DOHH2 (cell line): ENCODE measurements at regions not wholly inside any gene's neighbourhood (a gene's known extent, or its start where the extent isn't known, plus 50 kb on each side); places are given as distances from the start of the nearest gene placed in this dataset.

Experiments
- H3F3A ChIP-seq: fragments of 200-600 bp; sonication (generic), shearing (Covaris generic); 2 replicates; pipeline ENCODE4 v1.6.0; 2016; ENCODE audit warnings: antibody characterized with exemption, mild to moderate bottlenecking; ENCODE audit not compliant: control insufficient read depth, insufficient read depth
- H3K27ac ChIP-seq: fragments of 200-600 bp; sonication (generic); 2 replicates; pipeline ENCODE4 v1.5.1; 2014; ENCODE audit warnings: low read depth, mild to moderate bottlenecking, low read length, moderate library complexity
- H3K27me3 ChIP-seq: fragments of 200-600 bp; sonication (generic); 2 replicates; pipeline ENCODE4 v1.6.1; 2014; ENCODE audit warnings: mild to moderate bottlenecking, low read length, mixed read lengths; ENCODE audit not compliant: control insufficient read depth
- H3K36me3 ChIP-seq: fragments of 200-600 bp; sonication (generic); 2 replicates; pipeline ENCODE4 v1.6.1; 2014; ENCODE audit warnings: mild to moderate bottlenecking, low read length, moderate library complexity, mixed read lengths; ENCODE audit not compliant: control insufficient read depth
- H3K4me1 ChIP-seq: fragments of 200-600 bp; sonication (generic); 2 replicates; pipeline ENCODE4 v1.6.1; 2014; ENCODE audit warnings: mild to moderate bottlenecking, low read length, mixed read lengths; ENCODE audit not compliant: control insufficient read depth
- H3K4me2 ChIP-seq: fragments of 200-600 bp; sonication (generic); 2 replicates; pipeline ENCODE4 v1.6.0; 2014; ENCODE audit warnings: mild to moderate bottlenecking, low read length, moderate library complexity
- H3K4me3 ChIP-seq: fragments of 200-600 bp; sonication (generic); 2 replicates; pipeline ENCODE4 v1.5.1; 2014; ENCODE audit warnings: mild to moderate bottlenecking, low read length, mixed read lengths
- H3K79me2 ChIP-seq: fragments of 200-600 bp; sonication (generic); 2 replicates; pipeline ENCODE4 v1.6.1; 2014; ENCODE audit warnings: mild to moderate bottlenecking, low read length, mixed read lengths; ENCODE audit not compliant: control insufficient read depth
- H3K9me2 ChIP-seq: fragments of 200-600 bp; sonication (generic); replicated peaks from 2 replicates; pipeline ENCODE4 v1.6.1; 2014; ENCODE audit warnings: mild to moderate bottlenecking, low read length, mixed read lengths; ENCODE audit not compliant: control insufficient read depth
- H3K9me3 ChIP-seq: fragments of 200-600 bp; sonication (generic); 2 replicates; pipeline ENCODE4 v1.6.1; 2014; ENCODE audit warnings: antibody characterized with exemption, low read length, mixed read lengths; ENCODE audit not compliant: control insufficient read depth, insufficient read depth
- H4K20me1 ChIP-seq: fragments of 200-600 bp; sonication (generic); 2 replicates; pipeline ENCODE4 v1.6.0; 2014; ENCODE audit warnings: low read depth, mild to moderate bottlenecking, antibody characterized with exemption, low read length, moderate library complexity; ENCODE audit not compliant: control insufficient read depth, insufficient read depth
- EZH2phosphoT487 ChIP-seq: fragments of 200-600 bp; sonication (generic); IDR thresholded peaks from 2 replicates; pipeline ENCODE4 v1.6.1; 2017; ENCODE audit warnings: borderline replicate concordance, mild to moderate bottlenecking, antibody characterized with exemption, low read length, moderate library complexity, mixed read lengths
- TF ChIP-seq, protein P1 (sequence below): fragments of 200-600 bp; sonication (generic); IDR thresholded peaks from one replicate; pipeline ENCODE4 v1.5.1; 2014; ENCODE audit warnings: antibody characterized with exemption, mild to moderate bottlenecking, low read depth, low read length; ENCODE audit not compliant: poor library complexity, severe bottlenecking

DNA sequence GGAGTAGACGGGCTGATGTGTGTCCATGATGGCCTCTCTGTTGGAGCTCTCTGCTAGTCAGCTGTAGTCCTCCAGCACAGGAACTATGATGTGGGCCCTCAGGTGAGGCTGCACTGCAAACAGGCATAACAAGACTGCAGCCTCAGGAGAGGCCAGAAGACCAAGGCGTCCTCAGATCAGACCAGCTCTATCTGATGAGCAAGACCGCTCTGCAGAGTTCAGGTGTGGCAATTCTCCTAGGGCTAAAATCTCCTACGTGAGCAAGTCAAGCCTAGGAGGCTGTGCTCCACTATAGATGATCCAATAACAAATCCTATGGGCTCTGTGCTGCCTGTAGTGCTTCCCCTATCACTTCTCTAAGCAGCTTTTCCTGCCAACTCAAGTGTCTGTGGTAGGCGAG, 633.4 kb upstream of the SYNCRIP start:
- H3K79me2 ChIP-seq, result no peaks in the 10 kb centered on the region

GRCh38 chr6:86273936-86274335, 631.2 kb upstream of the SYNCRIP start:
- Histone ChIP-seq H3K4me2 (no peak overlapping the region), H3K79me2 (no peaks in the 10 kb centered on the region), H4K20me1 (no peaks in the 10 kb centered on the region), H3K36me3 (no peaks in the 10 kb centered on the region), H3K4me3 (no peak overlapping the region), H3F3A (no peaks in the 10 kb centered on the region), H3K9me3 (no peaks in the 10 kb centered on the region), H3K9me2 (no peaks in the 10 kb centered on the region; the same call in 1 of the 2 replicates), H3K27me3 (no peaks in the 10 kb centered on the region), H3K27ac (no peak overlapping the region), H3K4me1 (no peaks in the 10 kb centered on the region)
- TF ChIP-seq EZH2phosphoT487, result no peak
- TF ChIP-seq, protein P1, sequence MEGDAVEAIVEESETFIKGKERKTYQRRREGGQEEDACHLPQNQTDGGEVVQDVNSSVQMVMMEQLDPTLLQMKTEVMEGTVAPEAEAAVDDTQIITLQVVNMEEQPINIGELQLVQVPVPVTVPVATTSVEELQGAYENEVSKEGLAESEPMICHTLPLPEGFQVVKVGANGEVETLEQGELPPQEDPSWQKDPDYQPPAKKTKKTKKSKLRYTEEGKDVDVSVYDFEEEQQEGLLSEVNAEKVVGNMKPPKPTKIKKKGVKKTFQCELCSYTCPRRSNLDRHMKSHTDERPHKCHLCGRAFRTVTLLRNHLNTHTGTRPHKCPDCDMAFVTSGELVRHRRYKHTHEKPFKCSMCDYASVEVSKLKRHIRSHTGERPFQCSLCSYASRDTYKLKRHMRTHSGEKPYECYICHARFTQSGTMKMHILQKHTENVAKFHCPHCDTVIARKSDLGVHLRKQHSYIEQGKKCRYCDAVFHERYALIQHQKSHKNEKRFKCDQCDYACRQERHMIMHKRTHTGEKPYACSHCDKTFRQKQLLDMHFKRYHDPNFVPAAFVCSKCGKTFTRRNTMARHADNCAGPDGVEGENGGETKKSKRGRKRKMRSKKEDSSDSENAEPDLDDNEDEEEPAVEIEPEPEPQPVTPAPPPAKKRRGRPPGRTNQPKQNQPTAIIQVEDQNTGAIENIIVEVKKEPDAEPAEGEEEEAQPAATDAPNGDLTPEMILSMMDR, result no peak

More for the DNA sequence above, 633.4 kb upstream of the SYNCRIP start:
- H3K9me3 ChIP-seq, result no peaks in the 10 kb centered on the region
- no peaks in the 10 kb centered on the region for H3K27me3 ChIP-seq
- no peak for TF ChIP-seq EZH2phosphoT487
- TF ChIP-seq, protein P1, result no peak
- H3K4me2 ChIP-seq, result no peak overlapping the region
- no peaks in the 10 kb centered on the region for H3K4me1 ChIP-seq
- no peak overlapping the region for H3K27ac ChIP-seq
- H3K4me3 ChIP-seq, result no peak overlapping the region
- H3K36me3 ChIP-seq, result no peaks in the 10 kb centered on the region
- no peaks in the 10 kb centered on the region for H3F3A ChIP-seq
- no peaks in the 10 kb centered on the region for H4K20me1 ChIP-seq
- no peaks in the 10 kb centered on the region; the same call in 1 of the 2 replicates for H3K9me2 ChIP-seq

DNA sequence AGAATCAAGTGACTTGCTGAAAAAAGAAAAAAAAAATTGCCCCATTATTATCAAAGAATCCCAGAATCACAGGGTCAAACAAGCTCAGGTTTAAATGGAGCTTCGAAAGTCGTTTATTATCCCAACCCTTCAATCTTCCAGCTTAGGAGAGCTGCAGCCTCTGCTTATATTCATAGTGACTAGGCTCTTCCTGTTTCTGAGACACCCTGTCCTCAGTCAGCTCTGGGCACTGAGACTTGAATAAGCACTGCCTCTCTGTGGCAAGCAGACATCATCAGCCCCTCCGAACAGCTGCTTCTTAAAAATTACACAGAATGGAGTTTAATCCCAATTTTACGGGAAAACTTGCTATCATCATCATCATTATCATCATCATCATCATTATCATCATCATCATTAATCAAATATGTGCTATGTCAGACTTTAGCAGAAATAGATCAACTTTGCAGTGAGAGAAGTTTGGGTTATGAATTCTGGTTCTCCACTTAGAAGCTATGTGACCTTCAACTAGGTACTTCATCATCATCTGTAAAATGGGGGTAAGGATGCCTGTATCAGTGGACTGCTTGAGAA, 614.0 kb upstream of the SYNCRIP start:
- Histone ChIP-seq H3K79me2 (no peaks in the 10 kb centered on the region), H3K27ac (no peak overlapping the region), H3K9me2 (no peaks in the 10 kb centered on the region), H4K20me1 (no peaks in the 10 kb centered on the region), H3K36me3 (no peaks in the 10 kb centered on the region), H3K4me2 (no peak overlapping the region), H3K4me3 (no peak overlapping the region), H3K4me1 (no peaks in the 10 kb centered on the region), H3K27me3 (no peaks in the 10 kb centered on the region), H3K9me3 (no peaks in the 10 kb centered on the region), H3F3A (no peaks in the 10 kb centered on the region)
- TF ChIP-seq, protein P1, result no peak
- TF ChIP-seq EZH2phosphoT487, result no peak
